Erythroblast (primary cell): ENCODE measurements at regions not wholly inside any gene's neighbourhood (a gene's known extent, or its start where the extent isn't known, plus 50 kb on each side); places are given as distances from the start of the nearest gene placed in this dataset.
"Not testable (repeated sequence)": the region's sequence is repeated elsewhere in the genome, so short reads cannot be mapped to it uniquely, and the experiment has no call there.

Experiments used
- DNase-seq, 2 experiments: peaks; one replicate each; lab custom pipeline; 2025; lab: John Stamatoyannopoulos, UW
- GATA1 ChIP-seq: IDR thresholded peaks from 2 replicates; pipeline ENCODE4 v1.6.1; 2011; ENCODE audit warnings: low read depth, mild to moderate bottlenecking, control low read depth, low read length, moderate library complexity
- POLR2A ChIP-seq: IDR thresholded peaks from 2 replicates; pipeline ENCODE4 v1.6.1; 2011; ENCODE audit warnings: mild to moderate bottlenecking, low read length

DNA sequence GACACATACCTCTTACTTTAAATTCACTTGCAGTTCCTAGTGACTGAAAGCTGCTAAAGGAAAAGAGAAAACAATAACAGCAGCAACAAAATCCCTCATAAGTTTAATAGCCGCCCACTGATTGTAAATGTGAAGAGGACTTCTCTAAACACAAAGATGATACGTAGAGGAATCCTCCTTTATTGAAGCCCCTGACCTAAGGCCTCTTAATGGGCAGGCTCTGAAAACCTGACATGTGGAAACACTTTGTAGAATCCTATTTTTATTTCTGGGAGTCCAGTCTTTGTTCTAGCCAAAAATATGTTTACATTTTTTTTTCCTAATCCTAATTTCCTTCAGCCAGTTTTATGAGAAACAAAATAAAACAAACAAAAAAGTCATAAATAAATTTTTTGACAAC, 1277.7 kb upstream of the CELF4 start:
- DNase-seq, result no peak
- no peak for TF ChIP-seq GATA1
- no peak for TF ChIP-seq POLR2A

DNA sequence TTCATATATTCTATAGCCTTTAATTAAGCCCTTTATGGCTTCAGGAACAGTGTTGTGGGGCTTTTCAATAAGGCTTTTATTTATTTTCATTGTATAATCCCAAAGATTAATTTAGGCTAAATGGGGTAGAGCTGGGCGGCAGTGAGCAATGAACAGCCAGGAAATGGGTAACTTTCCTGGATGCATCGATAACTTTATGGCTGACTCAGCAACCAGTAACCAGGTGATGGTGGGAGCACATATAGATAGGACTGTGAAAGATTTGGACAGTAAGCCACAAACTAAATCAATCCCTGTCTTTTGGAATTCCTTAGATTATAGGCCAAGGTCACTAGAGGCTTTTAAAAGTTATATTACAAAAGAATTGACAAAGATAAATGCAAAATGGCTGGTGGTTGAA, 1260.6 kb upstream of the CELF4 start:
- no peak for DNase-seq
- no peak for TF ChIP-seq POLR2A
- TF ChIP-seq GATA1, result no peak

DNA sequence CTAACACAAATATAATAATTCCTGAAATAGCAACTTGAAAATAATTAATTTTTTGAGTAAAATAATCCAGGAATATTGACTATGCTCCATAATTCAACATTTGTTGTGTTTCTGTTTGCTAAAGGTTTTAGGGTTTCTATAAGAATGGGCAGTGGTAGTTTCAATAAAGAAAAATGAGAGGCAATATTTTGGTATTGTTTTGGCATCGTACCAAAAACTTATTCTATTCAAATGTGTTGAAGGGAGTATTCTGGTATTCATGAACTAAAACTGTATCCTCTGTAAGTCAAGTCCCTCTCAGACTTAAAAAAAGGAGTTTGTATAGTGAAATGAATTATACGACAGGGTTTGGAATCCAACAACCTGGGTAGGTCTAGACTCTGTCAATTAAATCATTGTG, 1245.6 kb upstream of the CELF4 start:
- TF ChIP-seq POLR2A (no peak), GATA1 (no peak)
- no peak for DNase-seq

DNA sequence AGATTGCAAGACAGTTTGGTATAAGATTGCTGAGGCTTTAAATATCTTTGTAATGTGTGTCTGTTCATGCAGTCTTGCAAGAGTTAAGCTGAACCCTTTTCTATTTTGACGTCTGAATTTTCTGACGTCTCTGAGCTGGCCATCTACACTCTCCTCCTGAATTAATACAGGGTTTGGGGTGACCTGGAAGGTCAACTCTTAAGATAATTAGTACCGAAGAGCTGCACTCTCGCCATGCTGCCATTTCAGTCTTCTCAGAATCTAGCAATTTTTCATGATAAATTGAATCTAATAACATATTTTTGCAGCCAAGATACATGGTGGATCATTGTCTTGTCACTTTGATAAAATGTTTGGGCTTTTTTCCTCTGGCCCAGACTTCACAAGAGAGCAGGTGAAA, 1245.2 kb upstream of the CELF4 start:
- DNase-seq, result no peak
- TF ChIP-seq GATA1 (no peak), POLR2A (no peak)

DNA sequence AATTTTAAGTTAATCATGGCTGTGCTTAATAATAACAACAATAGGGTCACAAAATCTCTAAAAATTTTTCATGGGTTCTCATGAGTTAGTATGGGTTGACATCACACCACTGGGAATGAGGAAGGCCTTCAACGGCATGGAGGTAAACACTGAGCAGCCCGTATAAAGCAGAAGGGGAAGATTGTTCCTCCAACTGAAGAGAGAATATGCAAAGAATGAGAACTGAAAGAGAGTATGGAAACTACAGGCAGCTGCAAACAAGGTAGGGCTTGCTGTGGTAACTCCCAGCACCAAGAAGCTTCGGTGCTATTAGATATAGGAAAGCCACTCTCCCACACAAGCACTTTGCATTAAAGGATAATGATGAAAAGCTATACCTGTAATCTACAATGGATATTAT, 1242.3 kb upstream of the CELF4 start:
- TF ChIP-seq GATA1, result no peak
- no peak for TF ChIP-seq POLR2A
- no peak for DNase-seq

DNA sequence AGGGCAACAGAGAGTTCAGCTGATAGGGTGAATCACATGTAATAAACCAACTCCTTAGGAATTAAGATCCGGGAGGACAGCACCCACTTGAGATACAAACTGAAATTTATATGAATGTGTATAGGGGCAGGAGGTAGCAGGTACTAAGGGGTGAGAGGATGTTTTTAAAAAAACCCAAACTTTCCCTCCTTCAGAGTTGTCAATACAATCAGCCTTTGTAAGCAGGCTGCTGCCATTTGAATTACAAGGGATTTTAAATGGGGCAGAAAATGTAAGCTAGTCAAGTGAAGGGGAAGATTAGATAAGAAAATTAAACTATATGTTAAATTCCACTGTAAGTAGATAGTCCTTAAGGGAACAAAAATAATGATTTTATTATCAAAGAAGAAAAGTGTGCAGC, 1239.7 kb upstream of the CELF4 start:
- TF ChIP-seq GATA1 (no peak), POLR2A (no peak)
- DNase-seq, result no peak

DNA sequence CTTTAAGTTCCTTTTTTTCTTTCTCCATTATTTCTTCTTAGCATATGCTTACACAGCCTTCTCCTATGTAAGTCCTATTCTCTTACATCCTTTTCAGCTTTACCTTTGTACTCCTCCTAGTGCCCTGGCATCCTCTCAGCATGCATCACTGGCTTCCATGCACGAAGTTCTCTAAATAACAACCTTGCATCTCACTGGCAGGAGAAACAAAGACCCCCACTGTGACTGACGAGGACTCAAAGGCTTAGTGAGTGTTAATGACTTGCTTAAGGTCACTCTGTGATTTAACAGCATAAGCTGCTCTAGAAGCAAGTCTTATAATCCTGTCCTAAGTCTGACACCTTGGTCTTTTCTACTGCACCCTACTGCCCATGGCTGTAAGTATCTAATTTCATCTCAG, 1236.0 kb upstream of the CELF4 start:
- DNase-seq, result no peak
- no peak for TF ChIP-seq GATA1
- TF ChIP-seq POLR2A, result no peak

DNA sequence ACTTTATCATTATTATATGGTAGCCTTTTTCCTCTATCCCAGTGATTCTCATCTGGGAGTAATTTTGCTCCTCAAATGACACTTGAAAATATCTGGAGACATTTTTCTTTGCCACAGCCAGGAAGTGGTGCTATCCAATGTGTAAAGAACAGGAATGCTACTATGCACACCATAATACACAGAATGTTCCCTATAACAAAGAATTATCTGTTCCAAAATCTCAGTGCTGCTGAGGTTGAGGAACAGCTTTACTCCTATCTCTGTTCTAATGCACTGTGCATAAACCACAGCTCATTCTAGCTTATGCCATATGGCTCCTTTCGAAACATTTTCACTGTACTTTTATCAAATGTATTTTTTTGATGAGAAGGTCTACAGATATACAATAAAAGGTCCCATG, 1231.2 kb upstream of the CELF4 start:
- no peak for DNase-seq
- no peak for TF ChIP-seq GATA1
- TF ChIP-seq POLR2A, result no peak

DNA sequence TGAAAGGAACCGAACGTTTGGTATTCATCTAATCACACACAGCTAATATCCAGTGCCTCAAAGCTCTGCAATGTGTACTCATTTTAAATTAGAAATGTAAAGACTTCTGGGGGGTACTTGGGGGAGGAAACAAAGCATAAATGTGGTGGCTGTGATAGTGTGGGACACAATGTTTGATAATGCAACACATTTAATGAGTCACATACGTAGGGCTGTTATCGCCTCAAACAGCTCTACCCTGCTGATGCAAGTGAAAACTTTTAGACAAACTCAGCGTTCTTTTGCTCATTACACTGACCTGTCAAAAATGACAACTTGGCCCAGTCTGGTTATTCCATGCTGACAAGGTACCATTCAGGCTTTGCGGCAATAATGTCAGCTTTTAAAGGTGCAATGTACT, 1227.1 kb upstream of the CELF4 start:
- DNase-seq, result peak; percentile 81 to 91
- no peak for TF ChIP-seq POLR2A
- no peak for TF ChIP-seq GATA1

DNA sequence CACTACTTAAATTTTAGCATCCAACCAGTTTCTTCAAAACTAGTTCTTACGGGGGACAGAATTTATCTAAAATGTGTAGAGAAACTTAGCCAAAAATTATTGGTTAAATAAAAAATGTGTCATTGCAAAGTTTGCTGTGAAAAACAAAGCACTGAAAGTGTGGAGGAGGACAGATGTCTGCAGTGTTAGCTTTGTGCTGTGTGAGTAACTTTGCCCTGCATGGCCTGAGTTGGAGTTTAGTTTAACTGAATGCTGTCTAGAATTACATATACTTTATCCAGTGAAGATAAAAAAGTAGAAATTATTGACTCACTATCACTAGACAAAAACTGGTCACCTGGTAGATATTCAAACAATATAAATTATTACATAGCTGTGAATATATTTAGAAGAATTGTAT, 1225.2 kb upstream of the CELF4 start:
- no peak for DNase-seq
- TF ChIP-seq GATA1 (no peak), POLR2A (no peak)

DNA sequence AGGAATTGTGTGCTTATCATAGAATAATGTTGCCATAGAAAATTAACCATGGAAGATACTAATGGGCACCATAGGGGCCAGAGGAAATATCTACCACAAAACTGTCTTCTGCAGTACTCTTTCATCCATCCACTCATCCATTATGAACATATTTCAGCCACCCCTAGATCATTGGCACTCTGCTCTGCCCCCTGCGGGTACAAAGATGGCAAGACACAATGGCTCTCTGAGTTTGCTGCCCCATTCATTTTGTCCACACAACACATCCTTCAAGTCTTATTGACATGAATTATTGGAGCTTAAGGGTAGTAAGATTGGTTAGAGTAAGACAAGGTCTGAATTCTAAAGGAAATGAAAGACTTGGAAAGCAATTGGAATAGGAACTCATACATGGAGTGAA, 1224.7 kb upstream of the CELF4 start:
- DNase-seq, result peak; percentile 2 to 6
- no peak for TF ChIP-seq GATA1
- TF ChIP-seq POLR2A, result no peak

DNA sequence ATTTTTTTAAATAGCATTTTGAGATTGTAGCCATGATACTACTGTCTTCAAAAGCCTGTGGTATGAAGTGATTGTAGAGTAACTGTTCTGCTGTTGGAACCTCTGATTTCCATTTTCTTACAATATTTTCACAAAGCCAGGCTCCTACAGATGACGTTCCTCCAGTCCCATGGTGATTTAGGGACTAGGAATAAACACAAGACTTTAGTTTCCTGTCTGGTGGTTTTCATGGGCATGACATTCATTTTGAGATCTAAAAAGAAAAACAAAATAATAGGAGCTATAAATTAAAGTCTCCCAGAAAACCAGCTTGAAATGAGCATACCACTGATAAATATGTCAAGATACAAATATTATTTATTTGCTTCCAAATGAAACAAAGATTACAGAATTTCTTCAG, 1223.5 kb upstream of the CELF4 start:
- TF ChIP-seq POLR2A (no peak), GATA1 (no peak)
- DNase-seq, result no peak

DNA sequence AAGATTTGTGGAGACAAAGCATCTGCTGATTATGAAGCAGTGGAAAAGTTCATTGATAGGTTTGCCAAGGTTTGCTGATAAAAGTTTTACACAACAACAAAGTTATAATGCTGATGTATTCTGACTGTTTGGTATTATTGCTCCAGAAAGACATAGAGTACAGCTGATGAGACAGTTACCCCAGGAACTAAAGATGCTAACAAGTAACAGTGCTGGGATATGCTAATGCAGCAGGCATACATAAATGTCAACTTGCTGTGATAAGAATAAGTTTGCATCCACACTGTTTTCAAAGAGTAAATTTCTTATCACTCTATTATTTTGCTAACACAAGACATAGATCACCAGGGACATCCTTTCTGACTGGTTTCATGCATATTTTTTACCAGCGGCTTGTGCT, 1221.3 kb upstream of the CELF4 start:
- DNase-seq, result no peak
- TF ChIP-seq GATA1, result no peak
- no peak for TF ChIP-seq POLR2A

DNA sequence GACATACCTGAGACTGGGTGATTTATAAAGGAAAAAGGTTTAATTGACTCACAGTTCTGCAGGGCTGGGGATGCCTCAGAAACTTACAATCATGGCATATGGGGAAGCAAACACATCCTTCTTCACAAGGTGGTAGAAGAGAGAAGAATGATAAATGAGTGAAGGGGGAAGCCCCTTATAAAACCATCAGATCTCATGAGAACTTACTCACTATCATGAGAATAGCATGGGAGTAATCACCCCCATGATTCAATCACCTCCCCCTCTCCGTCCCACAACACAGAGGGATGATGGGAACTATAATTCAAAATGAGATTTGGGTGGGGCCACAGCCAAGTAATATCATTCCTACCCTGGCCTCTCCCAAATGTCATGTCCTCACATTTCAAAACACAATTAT, 1206.0 kb upstream of the CELF4 start:
- not testable (repeated sequence) for DNase-seq

DNA sequence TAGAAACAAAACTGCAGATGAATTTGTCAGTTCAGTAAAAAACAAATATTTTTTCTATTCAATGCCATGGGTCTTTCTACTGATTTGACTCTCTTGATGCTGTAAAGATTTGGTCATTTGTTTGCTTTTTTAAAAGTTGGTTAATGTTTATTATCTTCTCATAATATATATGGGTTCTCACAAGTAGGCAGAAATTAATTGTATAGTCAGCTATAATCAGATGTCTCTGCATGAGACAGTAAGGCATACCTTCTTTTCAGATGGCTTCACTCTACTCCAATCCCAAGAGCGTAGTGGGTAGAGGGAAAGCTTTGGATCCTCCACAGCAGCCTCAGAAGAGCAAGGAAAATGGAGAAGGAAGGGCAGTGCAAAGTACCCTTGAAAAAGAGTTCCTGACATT, 1202.9 kb upstream of the CELF4 start:
- no peak for DNase-seq

DNA sequence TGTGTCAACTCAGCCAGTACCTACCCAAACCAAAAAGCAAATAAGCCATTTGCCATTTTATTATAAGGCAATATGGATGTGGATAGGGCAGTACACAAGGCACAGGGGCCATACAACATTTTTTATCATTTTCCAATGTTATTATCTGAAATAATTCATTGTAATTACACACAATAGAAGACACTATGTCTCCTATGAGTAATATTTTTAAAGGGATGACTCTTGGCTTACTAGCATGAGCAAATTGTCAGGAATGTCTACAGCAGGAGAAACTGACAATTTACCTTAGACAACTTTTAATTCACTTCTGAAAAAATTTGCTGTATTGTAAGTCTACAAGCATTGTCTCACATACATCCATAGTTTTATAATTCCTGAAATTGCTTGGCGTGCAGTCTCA, 1193.9 kb upstream of the CELF4 start:
- DNase-seq, result no peak
- no peak for TF ChIP-seq POLR2A
- no peak for TF ChIP-seq GATA1

More for the DNA sequence above, 1202.9 kb upstream of the CELF4 start:
- TF ChIP-seq GATA1, result no peak
- TF ChIP-seq POLR2A, result no peak

DNA sequence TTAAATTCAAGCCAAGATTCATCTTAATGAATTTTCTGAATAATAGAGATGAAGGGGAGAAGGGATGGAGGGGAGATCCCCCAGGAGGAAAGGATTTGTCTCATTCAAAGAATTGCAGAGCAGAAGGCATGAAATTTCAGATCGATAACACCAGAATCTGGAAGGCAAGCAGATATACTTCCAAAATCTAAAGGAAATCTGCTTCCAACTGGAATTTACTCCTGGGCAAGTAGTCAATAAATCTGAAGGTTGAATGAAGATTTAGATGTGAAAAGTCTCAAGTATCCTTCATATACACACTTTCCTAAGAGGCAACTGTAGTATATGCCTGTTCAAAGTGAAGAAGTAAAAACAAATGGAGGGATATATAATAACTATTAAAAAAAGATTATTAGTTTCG, 1190.8 kb upstream of the CELF4 start:
- DNase-seq, result no peak
- no peak for TF ChIP-seq GATA1
- no peak for TF ChIP-seq POLR2A
